ENCODE measurements at regions not wholly inside any gene's neighbourhood (a gene's known extent, or its start where the extent isn't known, plus 50 kb on each side); places are given as distances from the start of the nearest gene placed in this dataset.

DNA sequence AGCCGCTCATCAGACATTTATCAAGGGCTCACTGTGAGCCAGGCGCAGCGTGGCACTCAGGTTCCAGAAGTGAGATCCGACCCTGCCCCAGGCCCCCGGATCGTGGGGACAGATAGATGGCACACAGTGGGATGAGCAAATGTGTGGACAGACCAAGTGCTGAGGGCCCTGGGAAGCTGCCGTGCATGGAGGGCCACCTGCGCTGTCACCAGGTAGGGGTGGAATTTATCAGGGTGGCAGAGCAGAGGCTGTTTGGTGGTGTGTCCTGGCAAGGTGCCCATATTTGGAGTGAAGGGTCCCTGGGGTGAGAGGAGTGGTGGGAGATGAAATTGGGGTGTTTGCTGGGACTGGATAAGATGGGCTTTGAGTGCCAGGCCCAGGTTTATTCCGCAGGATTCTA is 92.8 kb upstream of the HS6ST1 start:
- no peak for TF ChIP-seq CTCF (IDR thresholded peaks at IDR 0.05; ENCODE audit: low read length)
- TF ChIP-seq EZH2 (optimal IDR thresholded peaks at IDR 0.05; ENCODE audit: low read depth, low read length): no peak
